SK-N-SH (cell line): ENCODE measurements at regions not wholly inside any gene's neighbourhood (a gene's known extent, or its start where the extent isn't known, plus 50 kb on each side); places are given as distances from the start of the nearest gene placed in this dataset.

Experiments
- CTCF ChIA-PET: fragments of 300-600, 350-600 bp; formaldehyde crosslinking; extraction: SDS; loops from one replicate; lab custom pipeline; 2021; lab: Yijun Ruan, JAX
- POLR2A ChIA-PET: fragments of 350-600 bp; sonication (Branson Sonifier 250); formaldehyde crosslinking; extraction: SDS; loops from one replicate; lab custom pipeline; 2020; ENCODE audit warnings: antibody characterized with exemption, inconsistent platforms; lab: Yijun Ruan, JAX
- DNase-seq: peaks from one replicate; pipeline ENCODE4 v3.0.0; 2012
- H2AFZ ChIP-seq: fragments of 200-600 bp; sonication (generic); 2 replicates; pipeline ENCODE4 v1.8.1; 2016; ENCODE audit warnings: antibody characterized with exemption, mild to moderate bottlenecking, low read depth
- H3F3A ChIP-seq: fragments of 200-600 bp; sonication (generic); replicated peaks from 2 replicates; pipeline ENCODE3; 2016; ENCODE audit warnings: antibody characterized with exemption, mild to moderate bottlenecking; ENCODE audit not compliant: insufficient read depth
- H3K27ac ChIP-seq, 2 experiments: fragments of 200-500 bp in 1 of 2; fragments of 200-600 bp in 1 of 2; sonication (Bioruptor generic) in 1 of 2; sonication (generic), shearing (Covaris generic) in 1 of 2; 2 replicates each; pipeline versions ENCODE4 v1.5.1 to v1.6.1; 2014 to 2016; ENCODE audit warnings: low read depth in 2 of 2, inconsistent platforms in 1 of 2, low read length in 1 of 2, mild to moderate bottlenecking in 1 of 2, mixed read lengths in 1 of 2
- H3K27me3 ChIP-seq: fragments of 200-600 bp; sonication (generic), shearing (Covaris generic); 2 replicates; pipeline ENCODE4 v1.6.1; 2016; ENCODE audit warnings: mixed run types; ENCODE audit not compliant: insufficient read depth
- H3K36me3 ChIP-seq, 2 experiments: fragments of 200-500 bp in 1 of 2; fragments of 200-600 bp in 1 of 2; sonication (Bioruptor generic) in 1 of 2; sonication (generic) in 1 of 2; replicated peaks in 1 of 2; 2 replicates each; pipeline versions ENCODE3 to v1.5.1; 2014 to 2016; ENCODE audit warnings: low read length in 1 of 2, mild to moderate bottlenecking in 1 of 2; ENCODE audit not compliant: insufficient read depth in 2 of 2, control insufficient read depth in 1 of 2
- H3K4me1 ChIP-seq, 2 experiments: fragments of 200-500 bp in 1 of 2; fragments of 200-600 bp in 1 of 2; sonication (Bioruptor generic) in 1 of 2; sonication (generic), shearing (Covaris generic) in 1 of 2; 2 replicates each; pipeline versions ENCODE4 v1.5.1 to v1.6.1; 2014 to 2016; ENCODE audit warnings: low read depth in 1 of 2, low read length in 1 of 2, mixed run types in 1 of 2; ENCODE audit not compliant: insufficient read depth in 2 of 2, control insufficient read depth in 1 of 2
- H3K4me2 ChIP-seq: fragments of 200-600 bp; sonication (generic), shearing (Covaris generic); 2 replicates; pipeline ENCODE4 v1.6.1; 2017; ENCODE audit warnings: mixed run types
- H3K4me3 ChIP-seq, 2 experiments: fragments of 200-500 bp in 1 of 2; fragments of 200-600 bp in 1 of 2; sonication (Bioruptor generic) in 1 of 2; sonication (generic), shearing (Covaris generic) in 1 of 2; 2 replicates each; pipeline versions ENCODE4 v1.5.1 to v1.8.1; 2014 to 2016; ENCODE audit warnings: low read depth in 2 of 2, inconsistent platforms in 1 of 2, low read length in 1 of 2, mild to moderate bottlenecking in 1 of 2, mixed read lengths in 1 of 2, moderate library complexity in 1 of 2
- H3K79me2 ChIP-seq: fragments of 200-600 bp; sonication (generic); 2 replicates; pipeline ENCODE4 v1.8.1; 2017; ENCODE audit warnings: mild to moderate bottlenecking; ENCODE audit not compliant: insufficient read depth
- H3K9ac ChIP-seq: fragments of 200-600 bp; sonication (generic); 2 replicates; pipeline ENCODE4 v1.6.1; 2017; ENCODE audit warnings: mixed run types
- H3K9me2 ChIP-seq: fragments of 200-600 bp; sonication (generic); 2 replicates; pipeline ENCODE4 v1.6.1; 2017; ENCODE audit warnings: mixed run types
- H3K9me3 ChIP-seq: fragments of 200-600 bp; sonication (generic); 2 replicates; pipeline ENCODE4 v1.6.1; 2017; ENCODE audit warnings: mixed run types, mild to moderate bottlenecking, moderate library complexity
- H4K20me1 ChIP-seq: fragments of 200-600 bp; sonication (generic); 2 replicates; pipeline ENCODE4 v1.6.1; 2017; ENCODE audit warnings: mild to moderate bottlenecking, mixed run types; ENCODE audit not compliant: insufficient read depth
- CHD2 ChIP-seq: fragments of 150-350 bp; IDR thresholded peaks from 2 replicates; pipeline ENCODE4 v1.6.1; 2018; ENCODE audit warnings: low read length; ENCODE audit not compliant: partially characterized antibody
- EP300 ChIP-seq, 2 experiments: IDR thresholded peaks; 2 replicates each; pipeline versions ENCODE4 v1.4.0 to v1.6.1; 2012; ENCODE audit warnings: borderline replicate concordance in 1 of 2, low read depth in 1 of 2, low read length in 1 of 2
- EZH2phosphoT487 ChIP-seq: fragments of 200-600 bp; sonication (generic); IDR thresholded peaks from 2 replicates; pipeline ENCODE4 v1.6.1; 2017; ENCODE audit warnings: low read depth, mixed run types, mild to moderate bottlenecking, antibody characterized with exemption, moderate library complexity, borderline replicate concordance
- FOXM1 ChIP-seq: IDR thresholded peaks from 2 replicates; pipeline ENCODE4 v1.4.0; 2012; ENCODE audit warnings: low read depth, mild to moderate bottlenecking
- GATA2 ChIP-seq: sonication (generic); formaldehyde crosslinking; IDR thresholded peaks from 2 replicates; pipeline ENCODE4 v1.5.0; 2020; ENCODE audit warnings: mild to moderate bottlenecking, missing genetic modification reagents
- IRF3 ChIP-seq: fragments of 150-350 bp; IDR thresholded peaks from 2 replicates; pipeline ENCODE4 v1.6.1; 2016; ENCODE audit warnings: mild to moderate bottlenecking, low read depth, low read length
- MAX ChIP-seq: IDR thresholded peaks from 2 replicates; pipeline ENCODE4 v1.4.0; 2012; ENCODE audit warnings: low read depth
- MEF2A ChIP-seq: IDR thresholded peaks from 2 replicates; pipeline ENCODE4 v1.4.0; 2012; ENCODE audit warnings: low read depth, borderline replicate concordance
- NRF1 ChIP-seq: IDR thresholded peaks from 2 replicates; pipeline ENCODE4 v1.6.1; 2012; ENCODE audit warnings: low read depth, mild to moderate bottlenecking, low read length
- RAD21 ChIP-seq: IDR thresholded peaks from 2 replicates; pipeline ENCODE4 v1.6.1; 2012; ENCODE audit warnings: mild to moderate bottlenecking, low read length
- REST ChIP-seq: IDR thresholded peaks from 2 replicates; pipeline ENCODE4 v1.6.1; 2012; ENCODE audit warnings: mild to moderate bottlenecking, low read depth, low read length, moderate library complexity
- RFX5 ChIP-seq: IDR thresholded peaks from 2 replicates; pipeline ENCODE4 v1.6.1; 2012; ENCODE audit warnings: mild to moderate bottlenecking, improper control_type of control experiment, low read length
- SIN3A ChIP-seq: IDR thresholded peaks from 2 replicates; pipeline ENCODE4 v1.6.1; 2012; ENCODE audit warnings: low read depth, mild to moderate bottlenecking, low read length, moderate library complexity, borderline replicate concordance
- SMC3 ChIP-seq: IDR thresholded peaks from 2 replicates; pipeline ENCODE4 v1.6.1; 2012; ENCODE audit warnings: low read depth, low read length, improper control_type of control experiment
- TCF12 ChIP-seq: IDR thresholded peaks from 2 replicates; pipeline ENCODE4 v1.4.0; 2012
- TEAD4 ChIP-seq: IDR thresholded peaks from 2 replicates; pipeline ENCODE4 v1.4.0; 2012; ENCODE audit warnings: mild to moderate bottlenecking, borderline replicate concordance; ENCODE audit not compliant: insufficient read depth
- USF2 ChIP-seq: fragments of 150-350 bp; IDR thresholded peaks from 2 replicates; pipeline ENCODE4 v1.6.1; 2017; ENCODE audit warnings: antibody characterized with exemption, low read length, low read depth, borderline replicate concordance
- YY1 ChIP-seq: IDR thresholded peaks from 2 replicates; pipeline ENCODE4 v1.4.0; 2012; ENCODE audit warnings: low read depth, mild to moderate bottlenecking
- WGBS: methylation state at CpG from one replicate; pipeline ENCODE4 v1.1.6; 2017; ENCODE audit warnings: low lambda C conversion rate; 5-methylcytosine and 5-hydroxymethylcytosine counted together

GRCh38 chr5:25993701-25994100 is 1044.7 kb downstream of the CDH9 start:
- Histone ChIP-seq H3K27ac (no peak overlapping the region), H3K9ac (no peak overlapping the region), H3K79me2 (no peaks in the 10 kb centered on the region), H3K4me1 (no peaks in the 10 kb centered on the region), H4K20me1 (no peaks in the 10 kb centered on the region), H3K9me2 (no peaks in the 10 kb centered on the region), H2AFZ (no peak overlapping the region), H3K9me3 (no peaks in the 10 kb centered on the region), H3K4me2 (no peak overlapping the region), H3K27me3 (no peaks in the 10 kb centered on the region), H3K36me3 (no peaks in the 10 kb centered on the region), H3F3A (no peaks in the 10 kb centered on the region), H3K4me3 (no peak overlapping the region)
- TF ChIP-seq TEAD4 (no peak), YY1 (no peak), RAD21 (no peak), REST (no peak), NRF1 (no peak), FOXM1 (no peak), EP300 (IDR thresholded peaks at IDR 0.05; ENCODE audit: borderline replicate concordance in 1 of 2, low read depth in 1 of 2, low read length in 1 of 2) (no peak)
- ChIA-PET CTCF (no interaction called here), POLR2A (no interaction called here)
- WGBS: 4% methylated on average over 3 of the region's 3 CpGs
- no peak for DNase-seq

- H3K27me3 ChIP-seq: no peaks in the 10 kb centered on the region
- no peak for DNase-seq
- no peak overlapping the region for H2AFZ ChIP-seq
- no peak overlapping the region for H3K27ac ChIP-seq
- H3K9me2 ChIP-seq: no peaks in the 10 kb centered on the region
- H3K79me2 ChIP-seq: no peaks in the 10 kb centered on the region
- POLR2A ChIA-PET: no interaction called here
- no peak overlapping the region for H3K4me3 ChIP-seq
- no peaks in the 10 kb centered on the region for H3F3A ChIP-seq
- no peak overlapping the region for H3K4me2 ChIP-seq
- no peaks in the 10 kb centered on the region for H3K36me3 ChIP-seq
- no peaks in the 10 kb centered on the region for H3K4me1 ChIP-seq
- no peak for TF ChIP-seq SMC3
- no peak for TF ChIP-seq YY1
- H3K9me3 ChIP-seq: no peaks in the 10 kb centered on the region
- H3K9ac ChIP-seq: no peak overlapping the region
- CTCF ChIA-PET: no interaction called here
- no peaks in the 10 kb centered on the region for H4K20me1 ChIP-seq
- WGBS: 62% methylated on average over 18 of the region's 18 CpGs
These were observed 1046.7 kb downstream of the CDH9 start for GRCh38 chr5:25991639-25992038.

GRCh38 chr5:25990771-25991170 is 1047.6 kb downstream of the CDH9 start:
- H3K9me3 ChIP-seq: no peaks in the 10 kb centered on the region
- ChIA-PET POLR2A (no interaction called here), CTCF (interaction anchor here (0.6 kb wide), 1 partner anchor 30 kb away, joined by 3 read pairs; no protein-coding TSS in a partner anchor)
- no peaks in the 10 kb centered on the region for H3K36me3 ChIP-seq
- H3K9ac ChIP-seq: no peak overlapping the region
- 18% methylated on average over 1 of the region's 1 CpG for WGBS
- no peaks in the 10 kb centered on the region for H3K27me3 ChIP-seq
- no peak overlapping the region for H3K27ac ChIP-seq
- no peak overlapping the region for H2AFZ ChIP-seq
- no peak overlapping the region for H3K4me2 ChIP-seq
- DNase-seq: no peak
- H3K9me2 ChIP-seq: no peaks in the 10 kb centered on the region
- no peak overlapping the region for H3K4me3 ChIP-seq
- H3F3A ChIP-seq: no peaks in the 10 kb centered on the region
- no peaks in the 10 kb centered on the region for H3K4me1 ChIP-seq
- H3K79me2 ChIP-seq: no peaks in the 10 kb centered on the region
- no peaks in the 10 kb centered on the region for H4K20me1 ChIP-seq
- TF ChIP-seq TEAD4: no peak
- TF ChIP-seq MAX: no peak
- no peak for TF ChIP-seq TCF12
- no peak for TF ChIP-seq IRF3
- no peak for TF ChIP-seq EZH2phosphoT487
- no peak for TF ChIP-seq NRF1
- TF ChIP-seq CHD2: no peak
- TF ChIP-seq SIN3A: no peak
- no peak for TF ChIP-seq RFX5
- no peak for TF ChIP-seq USF2
- no peak for TF ChIP-seq FOXM1
- TF ChIP-seq GATA2 (CRISPR knock-in tag): no peak
- TF ChIP-seq MEF2A: no peak
